KMS-11 (cell line): ENCODE measurements at regions not wholly inside any gene's neighbourhood (a gene's known extent, or its start where the extent isn't known, plus 50 kb on each side); places are given as distances from the start of the nearest gene placed in this dataset.

Experiments used
- H2AFZ ChIP-seq: fragments of 200-600 bp; sonication (generic); 2 replicates; pipeline ENCODE4 v1.6.1; 2016; ENCODE audit warnings: antibody characterized with exemption, mixed run types, low read depth
- H3K27ac ChIP-seq: fragments of 200-600 bp; sonication (generic); 2 replicates; pipeline ENCODE4 v1.6.1; 2016; ENCODE audit warnings: mild to moderate bottlenecking, mixed run types
- H3K27me3 ChIP-seq: fragments of 200-600 bp; sonication (generic); 2 replicates; pipeline ENCODE4 v1.6.1; 2017; ENCODE audit warnings: mild to moderate bottlenecking, low read depth, mixed run types, moderate library complexity; ENCODE audit not compliant: insufficient read depth
- H3K36me3 ChIP-seq: fragments of 200-600 bp; sonication (generic); 2 replicates; pipeline ENCODE4 v1.6.1; 2017; ENCODE audit warnings: mild to moderate bottlenecking, mixed run types; ENCODE audit not compliant: insufficient read depth
- H3K4me1 ChIP-seq: fragments of 200-600 bp; sonication (generic); 2 replicates; pipeline ENCODE4 v1.6.1; 2016; ENCODE audit warnings: mild to moderate bottlenecking, low read depth, mixed run types; ENCODE audit not compliant: poor library complexity, severe bottlenecking
- H3K4me2 ChIP-seq: fragments of 200-600 bp; sonication (generic); 2 replicates; pipeline ENCODE4 v1.7.0; 2016; ENCODE audit warnings: mild to moderate bottlenecking, mixed run types
- H3K4me3 ChIP-seq: fragments of 200-600 bp; sonication (generic); IDR thresholded peaks from 2 replicates; pipeline ENCODE4 v1.6.1; 2017; ENCODE audit warnings: low read depth, low read length, mixed read lengths; ENCODE audit not compliant: insufficient read depth
- H3K79me2 ChIP-seq: fragments of 200-600 bp; sonication (generic); 2 replicates; pipeline ENCODE4 v1.6.1; 2016; ENCODE audit warnings: low read depth, mixed run types; ENCODE audit not compliant: insufficient read depth
- H3K9ac ChIP-seq: fragments of 200-600 bp; sonication (generic); 2 replicates; pipeline ENCODE4 v1.6.1; 2016; ENCODE audit warnings: mild to moderate bottlenecking, mixed run types
- H4K20me1 ChIP-seq: fragments of 200-600 bp; sonication (generic); 2 replicates; pipeline ENCODE4 v1.6.1; 2016; ENCODE audit warnings: mild to moderate bottlenecking, mixed run types; ENCODE audit not compliant: insufficient read depth
- TF ChIP-seq, protein P1 (sequence below): fragments of 200-600 bp; sonication (generic); conservative IDR thresholded peaks from 2 replicates; pipeline ENCODE4 v1.6.1; 2017; ENCODE audit warnings: low read depth, mild to moderate bottlenecking, antibody characterized with exemption, low read length, moderate library complexity, mixed read lengths

DNA sequence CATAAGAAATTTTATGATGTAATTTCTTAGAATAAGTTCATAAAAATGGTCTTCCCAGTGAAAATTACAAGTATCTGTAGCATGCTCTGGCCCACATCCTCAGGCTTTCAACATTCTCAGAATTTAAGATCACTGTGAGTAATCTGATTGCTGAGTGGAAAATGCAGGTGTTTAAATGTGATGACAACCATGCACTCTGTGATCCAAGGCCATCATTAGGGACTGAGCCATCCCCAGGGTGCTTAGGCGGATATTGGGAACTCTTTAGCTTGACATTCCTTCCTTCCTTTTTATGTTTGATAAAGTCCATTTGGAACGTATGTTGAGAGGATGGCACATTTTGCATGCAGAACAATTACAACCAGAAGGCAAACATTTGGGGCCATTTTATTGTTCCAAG, 95.5 kb downstream of the ARL4C start:
- Histone ChIP-seq H3K36me3 (no peaks in the 10 kb centered on the region), H3K4me1 (no peaks in the 10 kb centered on the region), H3K79me2 (no peaks in the 10 kb centered on the region), H3K27me3 (no peaks in the 10 kb centered on the region), H3K27ac (no peak overlapping the region), H3K4me2 (no peak overlapping the region), H4K20me1 (no peaks in the 10 kb centered on the region), H3K9ac (no peak overlapping the region), H3K4me3 (no peak overlapping the region), H2AFZ (no peak overlapping the region)
- TF ChIP-seq, protein P1, sequence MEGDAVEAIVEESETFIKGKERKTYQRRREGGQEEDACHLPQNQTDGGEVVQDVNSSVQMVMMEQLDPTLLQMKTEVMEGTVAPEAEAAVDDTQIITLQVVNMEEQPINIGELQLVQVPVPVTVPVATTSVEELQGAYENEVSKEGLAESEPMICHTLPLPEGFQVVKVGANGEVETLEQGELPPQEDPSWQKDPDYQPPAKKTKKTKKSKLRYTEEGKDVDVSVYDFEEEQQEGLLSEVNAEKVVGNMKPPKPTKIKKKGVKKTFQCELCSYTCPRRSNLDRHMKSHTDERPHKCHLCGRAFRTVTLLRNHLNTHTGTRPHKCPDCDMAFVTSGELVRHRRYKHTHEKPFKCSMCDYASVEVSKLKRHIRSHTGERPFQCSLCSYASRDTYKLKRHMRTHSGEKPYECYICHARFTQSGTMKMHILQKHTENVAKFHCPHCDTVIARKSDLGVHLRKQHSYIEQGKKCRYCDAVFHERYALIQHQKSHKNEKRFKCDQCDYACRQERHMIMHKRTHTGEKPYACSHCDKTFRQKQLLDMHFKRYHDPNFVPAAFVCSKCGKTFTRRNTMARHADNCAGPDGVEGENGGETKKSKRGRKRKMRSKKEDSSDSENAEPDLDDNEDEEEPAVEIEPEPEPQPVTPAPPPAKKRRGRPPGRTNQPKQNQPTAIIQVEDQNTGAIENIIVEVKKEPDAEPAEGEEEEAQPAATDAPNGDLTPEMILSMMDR = no peak

DNA sequence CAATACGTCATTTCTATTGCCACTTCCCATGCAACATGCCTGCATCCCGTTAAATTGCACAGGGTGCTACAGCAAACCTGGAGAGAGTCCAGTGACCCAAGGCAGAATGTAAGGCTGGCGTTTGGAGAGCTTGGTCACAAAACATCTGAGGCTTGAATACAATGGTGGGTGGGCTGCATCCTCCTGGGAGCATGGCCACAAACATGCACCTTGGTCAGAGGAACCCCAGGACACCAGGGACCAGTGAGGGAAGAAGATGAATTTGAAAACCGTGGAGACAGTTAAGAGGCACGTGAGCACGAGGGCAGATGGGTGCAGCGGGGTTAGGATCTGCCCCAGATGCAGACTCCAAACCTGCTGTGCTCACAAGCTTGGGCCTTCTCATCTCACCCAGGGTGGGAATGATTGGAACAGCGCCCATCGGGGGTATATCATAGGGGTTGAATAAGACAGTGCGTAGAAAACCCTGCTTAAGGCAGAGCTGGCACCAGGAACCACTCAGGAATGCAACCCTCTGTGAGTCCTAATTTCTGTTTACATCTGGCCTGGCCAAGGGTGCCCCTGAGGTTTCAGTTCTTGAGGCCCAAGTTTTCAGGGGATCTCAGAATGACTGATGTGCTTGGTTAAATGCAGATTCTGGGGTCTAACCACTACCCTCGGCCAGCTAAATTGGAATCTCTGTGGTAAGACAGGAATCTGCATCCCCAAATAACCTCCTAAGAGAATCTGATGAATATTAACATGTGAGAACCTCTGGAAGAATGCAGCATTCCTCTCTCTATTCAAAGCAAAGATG, 97.2 kb downstream of the ARL4C start:
- H3K27ac ChIP-seq = no peak overlapping the region
- TF ChIP-seq, protein P1 = no peak

DNA sequence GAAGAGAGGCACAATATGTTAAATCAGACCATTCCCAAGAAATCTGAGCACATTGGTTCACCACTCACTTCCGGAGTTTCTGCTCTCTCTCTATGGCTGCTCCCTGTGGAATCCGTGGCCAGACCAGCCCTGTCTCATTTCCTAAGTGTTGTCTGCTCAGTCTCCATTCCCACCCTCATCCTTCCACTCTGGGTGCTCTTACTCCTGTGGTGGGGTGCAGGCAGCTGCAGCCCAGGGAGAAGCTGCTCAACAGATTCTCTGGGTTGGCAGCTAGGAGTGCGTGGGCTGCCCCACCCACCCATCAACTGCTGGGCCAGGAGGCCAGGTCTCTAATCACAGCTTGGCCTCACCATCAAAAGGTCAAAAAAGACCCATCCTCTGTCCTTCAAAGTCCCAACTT, 98.3 kb downstream of the ARL4C start:
- no peak overlapping the region for H2AFZ ChIP-seq
- H4K20me1 ChIP-seq = no peaks in the 10 kb centered on the region
- TF ChIP-seq, protein P1 = no peak
- H3K9ac ChIP-seq = no peak overlapping the region
- no peaks in the 10 kb centered on the region for H3K79me2 ChIP-seq
- H3K4me1 ChIP-seq = no peaks in the 10 kb centered on the region
- no peaks in the 10 kb centered on the region for H3K36me3 ChIP-seq
- no peaks in the 10 kb centered on the region for H3K27me3 ChIP-seq
- H3K4me2 ChIP-seq = no peak overlapping the region
- H3K27ac ChIP-seq = no peak overlapping the region
- H3K4me3 ChIP-seq = no peak overlapping the region

More for the DNA sequence above, 97.2 kb downstream of the ARL4C start:
- H3K4me3 ChIP-seq = no peak overlapping the region
- no peak overlapping the region for H3K9ac ChIP-seq
- H3K4me2 ChIP-seq = no peak overlapping the region
- H3K27me3 ChIP-seq = no peaks in the 10 kb centered on the region
- no peaks in the 10 kb centered on the region for H3K36me3 ChIP-seq
- no peaks in the 10 kb centered on the region for H3K4me1 ChIP-seq
- H2AFZ ChIP-seq = no peak overlapping the region
- no peaks in the 10 kb centered on the region for H3K79me2 ChIP-seq
- H4K20me1 ChIP-seq = no peaks in the 10 kb centered on the region

DNA sequence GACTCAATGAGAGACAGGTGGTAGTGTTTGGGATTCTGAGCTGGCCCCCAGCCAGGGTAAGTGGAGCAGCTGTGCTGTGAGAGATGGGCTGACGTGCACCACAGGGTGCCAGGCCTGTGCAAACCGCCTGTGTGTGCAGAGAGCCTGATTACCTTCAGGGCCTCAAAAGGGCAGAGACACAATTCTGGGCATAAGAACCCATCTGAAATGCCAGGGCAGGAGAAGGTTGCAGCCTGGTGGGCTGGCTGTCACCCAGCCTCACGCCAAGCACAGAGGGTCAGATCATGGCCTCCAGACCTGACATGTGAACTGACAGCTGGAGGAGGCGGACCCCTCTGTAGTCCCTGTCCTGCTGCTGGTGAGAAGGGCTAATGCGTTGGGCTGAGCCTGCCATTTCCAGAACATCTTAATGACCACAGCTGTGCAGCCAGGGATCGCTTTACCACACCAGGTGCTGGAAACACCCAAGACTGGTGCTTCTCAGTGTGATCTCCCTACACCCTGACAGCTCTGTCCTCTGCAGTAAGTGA, 100.9 kb downstream of the ARL4C start:
- Histone ChIP-seq H4K20me1 (no peaks in the 10 kb centered on the region), H3K79me2 (no peaks in the 10 kb centered on the region), H3K4me3 (no peak overlapping the region), H3K27ac (no peak overlapping the region), H3K36me3 (no peaks in the 10 kb centered on the region), H3K27me3 (no peaks in the 10 kb centered on the region), H3K4me2 (no peak overlapping the region), H3K9ac (no peak overlapping the region), H2AFZ (no peak overlapping the region), H3K4me1 (no peaks in the 10 kb centered on the region)
- TF ChIP-seq, protein P1 = no peak
